ENCODE measurements at regions not wholly inside any gene's neighbourhood (a gene's known extent, or its start where the extent isn't known, plus 50 kb on each side); places are given as distances from the start of the nearest gene placed in this dataset.

- DNase-seq (ENCODE audit: extremely low spot score, unreplicated experiment), result no peak
- TF ChIP-seq CTCF (IDR thresholded peaks at IDR 0.05), result no peak
- H3K4me1 Mint-ChIP-seq (ENCODE audit: unreplicated experiment), result no peaks in the 10 kb centered on the region
- H3K9me3 Mint-ChIP-seq (ENCODE audit: unreplicated experiment), result peaks cover 22% of the 10 kb centered on the region
- H3K27ac Mint-ChIP-seq (ENCODE audit: unreplicated experiment), result no peak overlapping the region
- no peaks in the 10 kb centered on the region for H3K27me3 Mint-ChIP-seq (ENCODE audit: unreplicated experiment)
- H3K36me3 Mint-ChIP-seq (ENCODE audit: unreplicated experiment), result no peaks in the 10 kb centered on the region
- no peak overlapping the region for H3K4me3 Mint-ChIP-seq (ENCODE audit: unreplicated experiment)
Observed at GRCh38 chr3:6119367-6119766, 741.5 kb upstream of the GRM7 start.

- Mint-ChIP-seq H3K27me3 (ENCODE audit: unreplicated experiment) (no peaks in the 10 kb centered on the region), H3K27ac (ENCODE audit: unreplicated experiment) (no peak overlapping the region), H3K36me3 (ENCODE audit: unreplicated experiment) (no peaks in the 10 kb centered on the region), H3K9me3 (ENCODE audit: unreplicated experiment) (peaks cover 31% of the 10 kb centered on the region), H3K4me1 (ENCODE audit: unreplicated experiment) (no peaks in the 10 kb centered on the region), H3K4me3 (ENCODE audit: unreplicated experiment) (no peak overlapping the region)
- DNase-seq (ENCODE audit: extremely low spot score, unreplicated experiment), result no peak
- no peak for TF ChIP-seq CTCF (IDR thresholded peaks at IDR 0.05)
Observed at GRCh38 chr3:6120786-6121185, 740.1 kb upstream of the GRM7 start.

- Mint-ChIP-seq H3K27ac (ENCODE audit: unreplicated experiment) (no peak overlapping the region), H3K36me3 (ENCODE audit: unreplicated experiment) (no peaks in the 10 kb centered on the region), H3K27me3 (ENCODE audit: unreplicated experiment) (no peaks in the 10 kb centered on the region), H3K4me1 (ENCODE audit: unreplicated experiment) (no peaks in the 10 kb centered on the region), H3K9me3 (ENCODE audit: unreplicated experiment) (peaks cover 23% of the 10 kb centered on the region), H3K4me3 (ENCODE audit: unreplicated experiment) (no peak overlapping the region)
- TF ChIP-seq CTCF (IDR thresholded peaks at IDR 0.05), result no peak
- DNase-seq (ENCODE audit: extremely low spot score, unreplicated experiment), result no peak
Observed at GRCh38 chr3:6124875-6125274, 736.0 kb upstream of the GRM7 start.

GRCh38 chr3:6125520-6125919 is 735.4 kb upstream of the GRM7 start:
- DNase-seq (ENCODE audit: extremely low spot score, unreplicated experiment), result no peak
- H3K9me3 Mint-ChIP-seq (ENCODE audit: unreplicated experiment), result peaks cover 24% of the 10 kb centered on the region
- H3K27me3 Mint-ChIP-seq (ENCODE audit: unreplicated experiment), result no peaks in the 10 kb centered on the region
- no peak for TF ChIP-seq CTCF (IDR thresholded peaks at IDR 0.05)
- H3K4me1 Mint-ChIP-seq (ENCODE audit: unreplicated experiment), result no peaks in the 10 kb centered on the region
- no peak overlapping the region for H3K27ac Mint-ChIP-seq (ENCODE audit: unreplicated experiment)
- H3K4me3 Mint-ChIP-seq (ENCODE audit: unreplicated experiment), result no peak overlapping the region
- no peaks in the 10 kb centered on the region for H3K36me3 Mint-ChIP-seq (ENCODE audit: unreplicated experiment)

GRCh38 chr3:6132684-6133432 is 728.1 kb upstream of the GRM7 start:
- Mint-ChIP-seq H3K4me1 (ENCODE audit: unreplicated experiment) (no peaks in the 10 kb centered on the region), H3K4me3 (ENCODE audit: unreplicated experiment) (no peak overlapping the region), H3K9me3 (ENCODE audit: unreplicated experiment) (peaks cover 55% of the 10 kb centered on the region), H3K27me3 (ENCODE audit: unreplicated experiment) (no peaks in the 10 kb centered on the region), H3K36me3 (ENCODE audit: unreplicated experiment) (no peaks in the 10 kb centered on the region), H3K27ac (ENCODE audit: unreplicated experiment) (no peak overlapping the region)
- no peak for TF ChIP-seq CTCF (IDR thresholded peaks at IDR 0.05)
- DNase-seq (ENCODE audit: extremely low spot score, unreplicated experiment), result no peak

Data from osteocyte (in vitro differentiated cells).